ENCODE measurements at regions not wholly inside any gene's neighbourhood (a gene's known extent, or its start where the extent isn't known, plus 50 kb on each side); places are given as distances from the start of the nearest gene placed in this dataset.

DNA sequence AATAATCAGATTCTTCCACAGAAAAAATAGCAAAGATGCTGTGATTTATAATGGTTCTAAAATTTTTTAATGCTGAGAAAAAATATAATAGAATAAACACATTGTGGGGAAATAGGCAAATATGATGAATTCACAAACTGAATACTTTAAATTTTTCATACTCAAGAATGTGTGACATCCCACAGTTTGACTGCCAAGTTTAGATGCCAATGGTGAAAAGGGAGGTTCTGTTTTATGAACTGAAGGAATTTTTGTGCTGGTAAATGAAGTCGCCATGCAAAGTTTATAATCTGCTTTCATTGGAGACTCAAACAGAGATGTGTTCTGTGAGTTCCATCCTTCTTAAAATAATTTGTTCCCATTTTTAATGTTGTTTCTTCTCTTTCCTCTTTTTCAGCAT is 367.5 kb upstream of the ADAMTS16 start:
- no peak for DNase-seq

DNA sequence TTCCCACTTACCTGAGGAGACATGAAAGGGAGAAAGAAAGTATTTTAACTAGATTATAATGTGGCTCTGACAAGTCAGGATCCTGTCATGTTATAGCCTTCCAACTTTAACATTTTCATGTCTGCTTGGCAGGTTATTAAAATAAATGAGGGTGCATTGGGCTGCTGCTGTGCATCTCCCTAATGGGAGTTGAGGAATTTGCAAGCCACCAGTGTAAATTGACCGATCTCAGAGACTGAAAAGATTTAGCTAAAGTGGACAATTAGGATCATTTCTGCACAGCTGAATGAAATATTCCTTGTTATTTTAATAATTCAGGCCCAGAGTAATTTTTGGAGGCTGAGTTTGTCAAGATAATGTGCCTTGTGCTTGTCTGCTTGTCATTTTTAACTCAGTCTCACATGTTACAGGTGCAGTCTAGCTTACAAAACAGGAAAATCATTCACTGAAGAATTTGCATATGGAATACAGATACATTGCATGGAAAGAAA is 366.3 kb upstream of the ADAMTS16 start:
- DNase-seq: no peak

DNA sequence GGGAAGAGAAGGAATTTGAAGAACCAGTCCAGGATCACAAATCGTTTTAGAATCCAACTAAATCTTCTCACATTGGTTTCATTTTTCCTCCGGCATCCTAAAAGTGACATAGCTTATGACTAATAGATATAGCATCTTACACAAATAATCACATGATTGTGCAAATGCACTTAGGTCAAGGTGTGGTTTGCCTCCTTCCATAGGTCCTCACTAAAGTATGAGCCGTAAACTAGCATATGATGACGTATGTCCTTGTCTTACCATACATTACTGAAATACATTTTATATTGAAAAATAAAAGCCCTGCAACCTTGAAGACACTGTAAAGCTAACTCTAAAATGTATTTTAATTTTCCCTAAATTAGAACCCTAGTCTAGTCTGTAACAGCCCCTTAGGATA is 362.7 kb upstream of the ADAMTS16 start:
- no peak for DNase-seq

DNA sequence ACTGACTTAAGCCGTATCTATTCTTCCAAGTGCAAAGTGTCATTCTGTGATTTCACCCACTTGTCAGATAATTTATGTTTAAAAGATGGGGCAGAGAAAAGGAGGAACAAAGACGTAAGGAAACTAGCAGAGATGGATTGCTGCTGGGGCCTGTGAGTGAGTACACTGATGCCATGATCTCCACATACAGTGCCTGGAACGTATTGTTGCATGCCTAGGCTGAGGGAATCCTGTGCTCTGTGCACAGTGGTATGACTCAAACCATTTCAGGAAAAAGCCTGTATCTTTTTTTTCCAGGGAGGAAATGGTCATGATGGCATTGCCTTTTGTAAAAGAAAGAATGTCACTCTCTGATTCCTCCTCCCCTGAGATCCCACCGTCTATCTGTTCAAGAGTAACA is 359.5 kb upstream of the ADAMTS16 start:
- no peak for DNase-seq

DNA sequence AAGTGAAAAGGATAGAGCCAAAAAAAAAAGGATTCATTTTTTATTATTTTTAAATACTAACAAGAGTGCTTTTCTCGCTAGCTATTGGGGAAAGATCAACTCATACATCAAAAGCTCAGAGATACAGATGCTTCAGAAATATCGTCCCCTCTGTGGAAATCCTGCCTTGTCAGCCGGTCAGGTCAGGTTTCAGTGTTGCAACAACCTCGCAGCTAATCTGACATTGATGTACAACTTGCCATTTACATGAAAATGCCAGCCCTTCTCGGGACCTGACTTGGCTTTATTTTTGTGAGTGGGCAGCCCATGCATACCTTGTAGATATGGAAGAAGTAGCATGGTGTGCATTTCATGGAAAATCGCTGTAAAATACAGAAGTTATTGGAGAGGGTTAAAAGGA is 358.8 kb upstream of the ADAMTS16 start:
- no peak for DNase-seq

DNA sequence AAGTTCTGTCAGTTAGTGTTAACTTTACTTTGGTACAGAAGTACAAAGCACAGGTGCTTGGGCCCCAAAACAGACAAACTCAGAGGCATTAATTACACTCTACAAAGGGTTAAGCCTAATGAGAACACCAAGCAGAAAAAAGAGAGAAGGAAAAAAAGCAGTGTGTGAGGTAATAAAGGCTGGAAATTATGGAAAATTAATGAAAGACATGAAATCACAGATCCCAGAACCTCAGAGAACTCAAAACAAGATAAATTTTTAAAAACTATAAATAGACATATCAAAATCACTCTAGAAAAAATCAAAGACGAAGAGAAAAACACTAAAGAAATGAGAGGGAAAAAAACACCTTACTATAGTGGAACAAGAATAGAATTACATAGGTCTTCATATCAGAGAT is 354.2 kb upstream of the ADAMTS16 start:
- no peak for DNase-seq

DNA sequence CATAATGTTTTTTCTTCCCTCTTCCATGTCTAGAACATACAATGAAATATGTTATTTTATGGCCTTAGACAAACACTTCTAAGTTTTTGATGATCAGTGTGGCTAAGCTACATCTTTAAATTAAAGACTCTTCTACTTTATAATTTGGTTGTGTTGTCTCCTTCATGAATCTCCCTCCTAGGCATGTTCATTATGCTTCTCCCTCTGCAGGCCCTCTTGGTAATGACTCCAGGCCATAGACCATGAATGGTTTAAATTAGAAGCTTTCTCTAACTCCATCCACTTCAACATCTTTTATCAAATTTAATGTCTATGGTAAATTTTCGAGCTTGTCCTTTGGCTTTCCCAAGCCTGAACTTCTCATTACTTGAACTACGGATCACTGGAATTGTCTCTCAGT is 342.7 kb upstream of the ADAMTS16 start:
- no peak for DNase-seq

DNA sequence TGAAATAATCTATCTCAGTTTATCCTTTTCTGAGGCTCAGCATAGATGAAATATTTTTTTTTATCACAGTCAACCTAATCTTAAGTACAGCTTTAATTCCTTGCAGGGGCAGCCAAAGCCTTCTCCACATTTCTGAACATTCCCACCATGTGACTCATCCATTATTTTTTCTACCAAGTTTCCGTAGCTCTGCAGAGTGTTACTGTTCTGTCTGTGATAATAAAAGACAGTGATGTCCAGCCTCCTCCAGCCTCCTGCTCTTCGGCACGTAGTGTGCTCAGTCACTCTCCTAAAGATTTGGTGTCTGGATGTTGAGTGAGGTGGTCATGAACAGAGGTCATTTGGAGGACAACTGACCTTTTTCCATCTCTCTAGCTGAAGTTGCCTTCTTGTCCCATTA is 338.1 kb upstream of the ADAMTS16 start:
- DNase-seq: no peak

DNA sequence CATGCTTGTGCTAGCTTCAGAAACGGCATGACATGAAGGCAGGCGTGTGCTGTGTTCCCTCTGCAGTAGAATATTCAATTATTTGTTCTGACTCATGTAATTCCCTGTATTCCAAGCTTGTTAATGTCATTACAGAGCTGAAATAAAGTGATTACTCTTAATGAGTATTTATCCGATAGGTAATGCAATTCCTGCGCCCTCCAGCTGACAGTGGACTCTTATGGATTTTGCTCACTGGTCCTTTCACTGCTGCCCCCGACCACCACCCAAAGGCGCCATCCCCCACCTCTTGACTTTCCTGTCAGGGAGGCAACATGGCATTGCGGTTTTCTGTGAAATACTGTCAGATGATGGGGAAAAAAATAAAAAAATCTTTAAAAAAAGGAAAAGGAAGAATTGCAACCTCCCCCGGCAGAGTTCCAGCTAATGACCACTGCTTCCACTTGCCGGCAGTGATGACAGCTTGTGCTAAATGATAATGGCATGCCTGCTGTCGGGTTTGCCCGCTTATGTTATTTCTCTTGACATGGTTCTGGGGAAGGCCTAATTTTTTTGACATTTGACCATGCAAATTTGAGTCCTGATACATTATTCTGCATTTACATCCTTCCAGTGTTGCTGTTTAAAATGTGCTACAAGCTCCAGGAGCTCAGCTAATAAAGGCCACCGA is 335.3 kb upstream of the ADAMTS16 start:
- DNase-seq: no peak

DNA sequence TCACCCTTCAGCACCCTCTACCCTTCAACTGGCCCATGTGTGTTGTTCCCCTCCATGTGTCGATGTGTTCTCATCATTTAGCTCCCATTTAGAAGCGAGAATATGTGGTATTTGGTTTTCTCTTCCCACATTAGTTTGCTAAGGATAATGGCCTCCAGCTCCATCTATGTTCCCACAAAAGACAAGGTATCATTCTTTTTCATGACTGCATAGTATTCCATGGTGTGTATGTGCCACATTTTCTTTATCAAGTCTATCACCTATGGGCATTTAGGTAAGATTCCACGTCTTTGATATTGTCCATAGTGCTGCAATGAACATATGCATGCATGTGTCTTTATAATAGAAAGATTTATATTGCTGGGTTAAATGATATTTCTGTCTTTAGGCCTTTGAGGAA is 325.1 kb upstream of the ADAMTS16 start:
- DNase-seq: no peak

DNA sequence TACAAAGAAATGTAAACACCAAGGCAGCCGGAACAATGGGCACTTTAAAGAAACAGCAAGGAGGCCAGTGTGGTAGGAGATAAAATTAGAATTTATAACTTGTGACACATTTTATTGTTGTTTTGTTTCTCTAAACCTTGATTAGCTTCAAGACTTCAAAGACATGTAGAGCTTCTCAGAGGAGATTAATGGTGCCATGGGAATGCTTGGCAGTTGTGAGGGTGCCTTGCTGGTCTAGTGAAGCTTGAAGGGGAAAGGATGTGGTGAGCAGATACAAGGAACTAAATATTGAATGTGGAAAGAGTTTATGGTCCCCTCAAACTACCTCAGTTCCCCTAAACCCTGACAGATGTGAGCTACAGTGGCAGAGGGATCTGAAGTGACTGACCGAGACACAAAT is 322.4 kb upstream of the ADAMTS16 start:
- DNase-seq: no peak

DNA sequence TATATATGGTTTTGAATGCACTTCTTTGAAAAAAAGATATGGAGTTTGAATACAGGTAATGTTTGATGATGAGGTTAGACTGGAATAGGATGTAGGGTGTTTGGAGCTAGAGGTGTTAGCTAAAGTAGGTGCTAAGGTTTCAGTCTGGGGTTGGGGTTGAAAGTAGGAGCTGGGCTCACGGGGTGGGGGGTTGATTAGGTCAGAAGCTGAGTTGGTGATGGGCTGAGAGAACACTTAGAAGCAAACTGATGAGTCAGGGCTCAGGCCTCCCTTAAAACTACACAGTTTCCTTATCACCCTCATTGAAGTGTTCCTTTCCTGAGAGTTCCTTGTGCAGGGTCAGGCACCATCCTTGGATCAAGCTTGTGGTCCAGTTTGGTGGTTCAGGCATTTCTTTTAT is 308.8 kb upstream of the ADAMTS16 start:
- DNase-seq: no peak

DNA sequence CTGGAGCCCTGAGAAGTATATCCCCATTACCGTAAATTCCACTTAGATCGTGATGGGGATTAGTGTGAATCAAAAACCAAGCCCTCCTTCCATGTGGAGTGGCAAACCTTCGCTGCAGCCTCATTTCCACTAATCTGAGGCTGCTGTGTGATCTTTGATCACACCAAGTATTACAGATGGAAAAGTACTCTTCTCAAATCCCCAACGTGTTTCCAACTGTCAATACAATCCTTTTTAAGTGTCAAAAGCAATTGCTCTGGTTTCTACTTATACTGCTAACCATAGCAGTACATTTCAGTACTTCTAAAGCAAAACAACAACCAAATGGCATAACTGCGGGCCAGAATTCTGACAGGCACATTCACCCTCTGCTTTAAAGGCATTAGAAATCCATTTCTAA is 307.7 kb upstream of the ADAMTS16 start:
- DNase-seq: no peak

DNA sequence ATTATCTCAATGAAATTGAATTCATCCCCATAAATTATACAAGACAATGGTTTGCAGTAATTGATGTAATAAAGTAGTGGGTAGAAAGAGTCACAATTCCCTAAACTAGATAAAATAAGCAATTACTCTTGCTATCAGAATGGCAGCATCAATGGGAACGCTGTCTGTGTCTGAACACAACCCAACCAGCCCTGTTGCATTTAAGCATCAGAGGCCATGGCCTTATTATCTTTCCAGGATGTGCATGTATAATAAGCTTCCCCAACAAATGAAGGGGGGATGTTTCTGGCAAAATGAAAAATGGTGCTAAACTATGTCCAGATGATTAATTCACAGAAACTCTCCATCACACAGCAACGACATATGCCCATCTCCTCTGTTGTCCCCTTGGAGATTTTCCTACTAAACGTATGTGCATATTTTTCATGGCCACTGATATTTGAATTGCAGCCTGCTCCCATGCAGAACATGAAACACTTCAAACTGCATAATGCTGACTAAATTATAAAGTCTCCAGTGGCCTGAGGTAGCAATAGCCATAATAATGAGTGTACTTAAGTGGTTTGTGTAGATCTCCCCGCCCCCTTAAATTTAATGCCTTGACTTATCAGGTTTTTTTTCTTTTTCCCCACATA is 306.9 kb upstream of the ADAMTS16 start:
- DNase-seq: no peak

DNA sequence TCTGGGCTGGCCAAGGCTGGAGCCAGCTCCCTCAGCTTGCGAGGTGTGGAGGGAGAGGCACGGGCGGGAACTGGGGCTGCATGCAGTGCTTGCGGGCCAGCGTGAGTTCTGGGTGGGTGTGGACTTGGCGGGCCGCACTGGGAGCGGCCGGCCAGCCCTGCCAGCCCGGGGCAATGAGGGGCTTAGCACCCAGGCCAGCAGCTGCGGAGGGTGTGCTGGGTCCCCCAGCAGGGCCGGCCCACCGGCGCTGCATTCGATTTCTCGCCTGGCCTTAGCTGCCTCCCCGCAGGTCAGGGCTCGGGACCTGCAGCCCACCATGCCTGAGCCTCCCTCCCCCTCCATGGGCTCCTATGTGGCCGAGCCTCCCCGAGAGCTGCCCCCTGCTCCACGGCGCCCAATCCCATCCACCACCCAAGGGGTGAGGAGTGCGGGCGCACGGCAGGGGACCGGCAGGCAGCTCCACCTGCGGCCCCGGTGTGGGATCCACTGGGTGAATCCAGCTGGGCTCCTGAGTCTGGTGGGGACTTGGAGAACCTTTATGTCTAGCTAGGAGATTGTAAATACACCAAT is 302.6 kb upstream of the ADAMTS16 start:
- no peak for DNase-seq

DNA sequence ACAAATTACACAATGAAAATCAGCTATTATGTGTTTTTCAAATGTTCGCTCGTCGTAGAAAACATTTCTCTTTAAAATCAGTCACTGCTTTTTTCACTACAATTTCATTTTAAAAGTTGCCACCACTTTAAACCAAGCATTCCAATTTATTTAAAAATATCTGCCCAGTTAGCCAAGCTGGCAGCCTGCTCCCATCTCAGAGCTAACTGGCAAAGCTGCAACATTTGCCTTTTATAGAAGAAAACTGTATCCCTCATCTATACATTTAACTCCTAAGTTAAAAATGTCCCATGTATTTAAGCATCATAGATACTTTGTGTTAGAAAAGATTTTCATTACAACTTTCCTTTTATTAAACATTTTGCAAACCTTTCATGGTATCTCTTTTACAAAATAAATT is 294.9 kb upstream of the ADAMTS16 start:
- no peak for DNase-seq

DNA sequence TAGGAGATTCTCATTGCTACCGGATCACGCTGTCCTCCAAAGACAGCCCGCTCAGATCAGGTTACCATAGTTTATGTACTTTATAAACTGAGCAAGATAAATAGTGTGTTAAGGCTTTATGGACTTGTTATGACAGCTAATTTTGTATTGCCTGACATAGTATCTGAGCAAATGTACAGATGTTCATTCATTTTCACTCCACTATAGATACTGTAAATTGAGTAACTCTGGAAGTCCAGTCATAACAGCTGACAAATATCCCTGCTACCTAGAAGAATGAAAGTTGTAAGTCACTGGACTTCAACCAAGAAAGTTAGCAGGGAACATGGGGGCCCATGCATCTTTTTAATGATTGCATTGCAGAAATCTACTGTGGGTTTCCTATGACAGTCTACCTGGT is 292.4 kb upstream of the ADAMTS16 start:
- DNase-seq: no peak

DNA sequence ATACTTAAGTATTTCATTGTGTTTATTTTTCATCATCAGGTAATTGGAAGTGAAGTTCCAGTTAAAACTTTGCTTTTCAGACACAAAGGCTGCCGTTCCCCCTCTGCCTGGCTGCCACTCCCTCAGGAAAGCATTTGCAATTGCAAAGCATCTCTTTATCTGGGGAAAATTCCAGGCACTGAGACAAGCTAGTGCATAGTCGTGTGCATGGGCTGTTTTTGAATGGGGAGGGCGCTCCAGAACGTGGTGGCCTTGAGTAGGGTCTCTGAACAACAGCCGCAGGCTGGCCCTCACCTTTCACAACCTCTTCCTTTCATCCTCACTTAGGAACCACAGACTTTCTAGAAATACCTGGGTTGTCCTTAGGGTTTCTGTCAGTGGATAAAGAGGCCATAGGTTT is 285.1 kb upstream of the ADAMTS16 start:
- DNase-seq: no peak

DNA sequence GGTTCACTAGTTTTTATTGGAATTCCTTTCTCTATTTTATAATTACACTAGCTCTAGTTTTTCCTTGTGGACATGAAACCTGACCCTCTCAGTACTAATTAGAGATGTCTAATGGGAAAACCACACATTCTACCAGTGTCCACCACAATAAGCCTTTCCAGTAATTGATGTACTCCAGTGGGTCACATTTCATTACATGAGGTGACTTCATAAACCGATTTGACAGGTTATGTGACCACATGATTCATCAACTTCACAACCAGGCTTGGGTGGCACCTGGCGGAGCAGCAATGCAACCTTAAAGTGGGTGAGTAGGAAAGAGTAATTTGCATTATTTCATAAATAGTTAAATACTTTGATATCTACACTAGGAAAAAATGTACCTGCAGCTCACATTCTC is 284.2 kb upstream of the ADAMTS16 start:
- no peak for DNase-seq

DNA sequence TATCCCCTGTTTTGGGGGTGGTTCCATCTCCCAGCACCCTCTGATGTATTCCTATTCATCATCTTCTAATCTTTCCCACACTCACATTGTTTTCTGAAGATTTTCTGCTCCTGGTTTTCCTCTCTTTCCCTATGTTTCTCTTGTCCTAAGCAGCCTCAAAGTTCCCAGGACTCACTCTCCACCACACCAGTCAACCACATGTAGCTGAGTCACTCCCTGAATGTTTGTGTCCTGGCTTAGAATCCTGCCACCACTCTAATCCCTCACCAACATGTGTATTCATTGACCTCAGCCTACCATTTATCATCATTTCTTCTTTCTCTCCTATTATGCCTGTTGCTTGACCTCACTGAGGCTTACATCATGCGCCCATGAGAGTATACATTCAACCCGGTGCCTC is 282.4 kb upstream of the ADAMTS16 start:
- no peak for DNase-seq

DNA sequence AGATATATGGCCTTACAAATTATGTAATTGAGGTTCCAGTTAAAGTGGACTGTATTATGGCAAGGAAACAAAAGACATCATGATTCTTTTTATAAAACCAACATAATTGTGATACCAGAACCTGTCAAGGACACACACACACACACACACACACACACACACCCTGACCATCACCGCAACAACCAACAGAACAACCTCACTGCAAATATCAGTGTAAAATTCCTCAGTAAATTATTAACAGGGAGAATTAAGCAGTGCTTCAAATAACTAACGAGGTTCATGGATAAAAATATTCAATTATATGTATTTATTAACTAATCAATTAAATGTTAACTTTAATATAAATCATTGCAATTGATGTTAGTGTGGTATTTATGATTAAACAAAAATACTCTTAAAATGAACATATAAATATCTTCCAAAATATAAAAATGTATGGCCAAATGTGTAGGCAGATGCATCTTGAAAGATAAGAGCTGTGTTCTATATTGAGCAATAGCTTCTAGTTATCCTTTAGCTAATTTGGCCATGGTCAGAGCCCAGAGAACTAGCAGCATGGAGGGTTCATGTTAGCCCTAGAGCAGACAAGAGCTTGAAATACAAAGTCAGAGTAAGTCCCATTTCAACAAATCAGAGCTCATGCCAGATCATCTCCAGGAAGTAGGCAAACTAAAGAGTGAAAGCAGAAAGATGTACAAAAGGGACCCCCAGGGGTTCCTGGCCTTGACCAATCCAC is 280.5 kb upstream of the ADAMTS16 start:
- no peak for DNase-seq

DNA sequence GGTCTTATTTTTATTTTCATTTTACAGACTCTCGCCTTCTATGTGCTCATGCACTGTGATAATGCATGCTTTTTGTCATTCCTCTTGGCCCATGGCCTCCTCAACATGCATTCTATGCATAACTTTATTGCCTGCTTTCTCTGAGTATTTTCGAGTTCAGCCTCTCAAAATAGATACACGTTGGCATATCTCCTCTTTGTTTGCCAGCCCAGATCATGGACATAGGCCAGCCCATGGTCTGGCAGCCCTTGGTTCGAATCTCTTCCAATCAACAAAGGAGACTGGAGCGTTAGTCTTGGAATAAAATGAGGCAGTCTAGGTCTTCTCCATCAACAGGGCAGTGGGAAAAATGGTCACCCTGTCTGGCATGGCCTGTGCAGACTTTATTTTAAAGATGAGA is 279.5 kb upstream of the ADAMTS16 start:
- DNase-seq: no peak

DNA sequence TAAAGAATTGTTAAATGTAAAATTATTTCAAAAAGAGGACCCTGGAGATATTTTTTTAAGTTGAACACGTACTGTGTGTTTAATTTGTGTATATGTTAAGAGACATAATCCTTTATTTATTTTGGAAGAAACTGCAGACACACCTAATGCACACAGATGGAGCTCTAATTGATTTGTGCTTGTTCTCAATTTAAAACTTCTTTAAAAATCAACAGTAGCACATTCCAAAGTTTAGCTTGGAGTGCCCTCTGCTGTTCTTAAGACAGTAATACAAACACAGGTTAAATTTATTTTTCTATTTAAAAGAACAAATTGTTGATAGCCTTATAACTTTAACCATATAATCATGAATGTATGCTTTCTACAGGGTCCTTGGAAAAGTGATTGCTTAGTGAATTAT is 277.6 kb upstream of the ADAMTS16 start:
- DNase-seq: no peak

DNA sequence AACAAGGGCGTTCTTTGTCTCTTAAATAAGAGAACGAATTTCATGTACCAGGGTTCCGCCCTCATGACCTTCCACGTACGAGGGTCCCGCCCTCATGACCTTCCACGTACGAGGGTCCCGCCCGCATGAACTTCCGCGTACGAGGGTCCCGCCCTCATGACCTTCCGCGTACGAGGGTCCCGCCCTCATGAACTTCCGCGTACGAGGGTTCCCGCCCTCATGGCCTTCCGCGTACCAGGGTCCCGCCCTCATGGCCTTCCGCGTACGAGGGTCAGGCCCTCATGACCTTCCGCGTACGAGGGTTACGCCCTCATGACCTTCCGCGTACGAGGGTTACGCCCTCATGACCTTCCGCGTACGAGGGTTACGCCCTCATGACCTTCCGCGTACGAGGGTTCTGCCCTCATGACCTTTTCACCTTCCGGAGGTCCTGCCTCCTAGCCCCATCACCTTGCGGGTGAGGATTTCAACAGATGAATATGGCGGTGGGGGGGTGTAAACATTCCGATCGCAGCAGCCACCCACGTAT is 273.9 kb upstream of the ADAMTS16 start:
- DNase-seq: no peak

Data from right forelimb (tissue), 1 donor.